HepG2 (cell line): ENCODE measurements at regions not wholly inside any gene's neighbourhood (a gene's known extent, or its start where the extent isn't known, plus 50 kb on each side); places are given as distances from the start of the nearest gene placed in this dataset.

Source experiments
- ATAC-seq: fragments of 200-7000 bp; cut with Tn5 transposase; 3 replicates; pipeline ENCODE4 v1.9.1; 2020; ENCODE audit warnings: mild to moderate bottlenecking, moderate library complexity
- BruUV-seq: library from RNA; stranded (reverse); fragments of 400-500 nt; replicated peaks from 2 replicates; lab custom pipeline; 2021; lab: Mats Ljungman, UMichigan
- CTCF ChIA-PET: fragments of 300-600 bp; formaldehyde crosslinking; extraction: SDS; loops from one replicate; lab custom pipeline; 2021; ENCODE audit warnings: low total read pairs, inconsistent platforms, low intra/inter-chr PET ratio; lab: Yijun Ruan, JAX
- POLR2A ChIA-PET: fragments of 350-600 bp; sonication (Branson Sonifier 250); formaldehyde crosslinking; loops from one replicate; lab custom pipeline; 2020; ENCODE audit warnings: antibody characterized with exemption, inconsistent platforms; lab: Yijun Ruan, JAX
- DNase-seq: peaks from one replicate; pipeline ENCODE4 v3.0.0-alpha.2; 2015; ENCODE audit warnings: low spot score
- FAIRE-seq: peaks from 3 replicates; lab custom pipeline; 2011; peaks lifted over from hg19 to GRCh38; lab: Jason Lieb, UNC
- H2AFZ ChIP-seq: one replicate; pipeline ENCODE4 v1.6.1; 2011; ENCODE audit warnings: low read length, inconsistent platforms
- H3K27ac ChIP-seq: fragments of 300-600 bp; 3 replicates; pipeline ENCODE4 v1.8.0; 2011; ENCODE audit warnings: mixed run types, mild to moderate bottlenecking, mixed read lengths, low read length, inconsistent platforms; ENCODE audit not compliant: insufficient read depth; ENCODE audit errors: extremely low read length
- H3K27me3 ChIP-seq, 2 experiments: fragments of 200-600 bp in 1 of 2; 2 replicates in 1 of 2; 3 replicates in 1 of 2; pipeline versions ENCODE4 v1.6.0 to v1.8.0; 2011; ENCODE audit warnings: low read length in 2 of 2, mild to moderate bottlenecking in 2 of 2, moderate library complexity in 2 of 2, inconsistent platforms in 1 of 2; ENCODE audit not compliant: insufficient read depth in 2 of 2, control insufficient read depth in 1 of 2
- H3K36me3 ChIP-seq, 2 experiments: fragments of 200-600 bp in 1 of 2; replicated peaks in 1 of 2; 2 replicates in 1 of 2; 3 replicates in 1 of 2; pipeline versions ENCODE4 v1.5.1 to v1.8.0; 2011; ENCODE audit warnings: low read length in 2 of 2, inconsistent platforms in 1 of 2; ENCODE audit not compliant: insufficient read depth in 2 of 2, control insufficient read depth in 1 of 2
- H3K4me1 ChIP-seq: 2 replicates; pipeline ENCODE4 v1.5.1; 2012; ENCODE audit warnings: low read length, inconsistent platforms; ENCODE audit not compliant: insufficient read depth
- H3K4me2 ChIP-seq: 2 replicates; pipeline ENCODE4 v1.6.0; 2011; ENCODE audit warnings: low read depth, low read length, inconsistent platforms
- H3K4me3 ChIP-seq, 3 experiments: fragments of 200-600 bp in 1 of 3; sonication (generic), shearing (Covaris generic) in 1 of 3; replicated peaks in 1 of 3; 2 replicates each; pipeline ENCODE4 v1.5.1; 2011 to 2016; ENCODE audit warnings: low read length in 3 of 3, inconsistent platforms in 2 of 3, low read depth in 2 of 3, mild to moderate bottlenecking in 2 of 3, control low read depth in 1 of 3, mixed read lengths in 1 of 3; ENCODE audit not compliant: insufficient read depth in 1 of 3
- H3K79me2 ChIP-seq: one replicate; pipeline ENCODE4 v1.6.1; 2011; ENCODE audit warnings: low read length, inconsistent platforms; ENCODE audit not compliant: insufficient read depth
- H3K9ac ChIP-seq: 2 replicates; pipeline ENCODE4 v1.6.0; 2011; ENCODE audit warnings: mild to moderate bottlenecking, low read depth, low read length, inconsistent platforms; ENCODE audit not compliant: insufficient read depth
- H3K9me3 ChIP-seq: 2 replicates; pipeline ENCODE4 v1.5.1; 2012; ENCODE audit warnings: mild to moderate bottlenecking, low read length
- H4K20me1 ChIP-seq: 2 replicates; pipeline ENCODE4 v1.6.0; 2011; ENCODE audit warnings: inconsistent platforms, mild to moderate bottlenecking, low read length, moderate library complexity; ENCODE audit not compliant: insufficient read depth
- BRCA1 ChIP-seq: sonication (generic); formaldehyde crosslinking; IDR thresholded peaks from 2 replicates; pipeline ENCODE4 v1.4.0; 2020; ENCODE audit warnings: missing genetic modification reagents
- MAF1 ChIP-seq: sonication (generic); formaldehyde crosslinking; IDR thresholded peaks from 2 replicates; pipeline ENCODE4 v1.5.0; 2020; ENCODE audit warnings: missing genetic modification reagents, borderline replicate concordance
- NFYC ChIP-seq: IDR thresholded peaks from 2 replicates; pipeline ENCODE4 v1.6.1; 2016; ENCODE audit warnings: missing genetic modification reagents, missing compliant biosample characterization
- RFX5 ChIP-seq: IDR thresholded peaks from 2 replicates; pipeline ENCODE4 v1.6.1; 2011; ENCODE audit warnings: low read depth, low read length, improper control_type of control experiment
- SSRP1 ChIP-seq: IDR thresholded peaks from 2 replicates; pipeline ENCODE4 v1.6.1; 2016; ENCODE audit warnings: control low read depth
- ZNF318 ChIP-seq: sonication (generic); formaldehyde crosslinking; IDR thresholded peaks from 2 replicates; pipeline ENCODE4 v1.4.0; 2020; ENCODE audit warnings: mild to moderate bottlenecking, missing genetic modification reagents
- ZNF549 ChIP-seq: sonication (generic); formaldehyde crosslinking; IDR thresholded peaks from 2 replicates; pipeline ENCODE4 v1.5.0; 2020; ENCODE audit warnings: missing genetic modification reagents
- ZNF772 ChIP-seq: sonication (generic); formaldehyde crosslinking; IDR thresholded peaks from 2 replicates; pipeline ENCODE4 v1.5.0; 2020; ENCODE audit warnings: mild to moderate bottlenecking, missing genetic modification reagents
- ZNF841 ChIP-seq: sonication (generic); formaldehyde crosslinking; IDR thresholded peaks from 2 replicates; pipeline ENCODE4 v1.8.1; 2023; ENCODE audit warnings: missing genetic modification reagents, borderline replicate concordance
- ZSCAN31 ChIP-seq: sonication (generic); formaldehyde crosslinking; IDR thresholded peaks from 2 replicates; pipeline ENCODE4 v1.5.0; 2020; ENCODE audit warnings: low read depth, mild to moderate bottlenecking, missing genetic modification reagents
- in situ Hi-C: cut with HindIII; loops from 2 replicates; pipeline ENCODE4 v1.10.0; 2017; ENCODE audit warnings: low pct_unique_long_range_greater_than_20kb; ENCODE audit not compliant: extremely low pct_ligation_motif_present
- intact Hi-C: fragments of 100-400 bp; cut with micrococcal nuclease; formaldehyde crosslinking; loops from one replicate; pipeline ENCODE4 v1.10.0; 2022; ENCODE audit not compliant: unreplicated experiment

- no peak for ATAC-seq
Observed at GRCh38 chr9:20044686-20045085, 255.8 kb upstream of the SLC24A2 start.

More at GRCh38 chr9:20044686-20045085, 255.8 kb upstream of the SLC24A2 start:
- intact Hi-C loops: no loop called here
- ChIA-PET CTCF (no interaction called here), POLR2A (no interaction called here)
- H3K27ac ChIP-seq: no peak overlapping the region
- no peaks in the 10 kb centered on the region for H3K79me2 ChIP-seq
- no peak overlapping the region for H3K4me2 ChIP-seq
- no TSS peak for BruUV-seq
- H3K4me1 ChIP-seq: no peaks in the 10 kb centered on the region
- in situ Hi-C loops: no loop called here
- H2AFZ ChIP-seq: no peak overlapping the region
- FAIRE-seq: no peak
- no peaks in the 10 kb centered on the region; a peak in 1 of 5 replicates for H3K27me3 ChIP-seq
- TF ChIP-seq ZSCAN31 (CRISPR knock-in tag) (no peak), ZNF772 (CRISPR knock-in tag) (no peak), RFX5 (no peak), NFYC (CRISPR knock-in tag) (no peak), BRCA1 (no peak), ZNF549 (CRISPR knock-in tag) (no peak), ZNF841 (CRISPR knock-in tag) (no peak), SSRP1 (CRISPR knock-in tag) (no peak), MAF1 (CRISPR knock-in tag) (no peak), ZNF318 (CRISPR knock-in tag) (no peak)
- no peak overlapping the region for H3K4me3 ChIP-seq
- H3K36me3 ChIP-seq: no peaks in the 10 kb centered on the region
- no peak for DNase-seq
- H4K20me1 ChIP-seq: no peaks in the 10 kb centered on the region
- no peaks in the 10 kb centered on the region for H3K9me3 ChIP-seq
- H3K9ac ChIP-seq: no peak overlapping the region
